Muscle layer of duodenum (tissue), 2 donors: ENCODE measurements at regions not wholly inside any gene's neighbourhood (a gene's known extent, or its start where the extent isn't known, plus 50 kb on each side); places are given as distances from the start of the nearest gene placed in this dataset.

Source experiments
- H3K27ac ChIP-seq: one replicate; pipeline ENCODE4 v1.7.0; 2013; ENCODE audit warnings: mild to moderate bottlenecking, low read length
- H3K27me3 ChIP-seq: one replicate; pipeline ENCODE4 v1.7.0; 2013; ENCODE audit warnings: low read depth, mild to moderate bottlenecking, control low read depth, low read length
- H3K36me3 ChIP-seq, 2 donors: one replicate each; pipeline ENCODE4 v1.7.0; 2013; ENCODE audit warnings: low read length in 2 of 2, control low read depth in 1 of 2, mild to moderate bottlenecking in 1 of 2; ENCODE audit not compliant: insufficient read depth in 2 of 2, control insufficient read depth in 1 of 2
- H3K4me1 ChIP-seq, 2 donors: one replicate each; pipeline ENCODE4 v1.7.0; 2013; ENCODE audit warnings: low read length in 2 of 2, mild to moderate bottlenecking in 2 of 2, control low read depth in 1 of 2, moderate library complexity in 1 of 2; ENCODE audit not compliant: insufficient read depth in 2 of 2, control insufficient read depth in 1 of 2
- H3K4me3 ChIP-seq, 2 donors: one replicate each; pipeline ENCODE4 v1.7.0; 2013; ENCODE audit warnings: low read length in 2 of 2, low read depth in 1 of 2, mild to moderate bottlenecking in 1 of 2
- H3K9me3 ChIP-seq, 2 donors: one replicate each; pipeline ENCODE4 v1.7.0; 2013; ENCODE audit warnings: low read length in 2 of 2, control low read depth in 1 of 2, mild to moderate bottlenecking in 1 of 2; ENCODE audit not compliant: control insufficient read depth in 1 of 2
- donor health status: healthy.

DNA sequence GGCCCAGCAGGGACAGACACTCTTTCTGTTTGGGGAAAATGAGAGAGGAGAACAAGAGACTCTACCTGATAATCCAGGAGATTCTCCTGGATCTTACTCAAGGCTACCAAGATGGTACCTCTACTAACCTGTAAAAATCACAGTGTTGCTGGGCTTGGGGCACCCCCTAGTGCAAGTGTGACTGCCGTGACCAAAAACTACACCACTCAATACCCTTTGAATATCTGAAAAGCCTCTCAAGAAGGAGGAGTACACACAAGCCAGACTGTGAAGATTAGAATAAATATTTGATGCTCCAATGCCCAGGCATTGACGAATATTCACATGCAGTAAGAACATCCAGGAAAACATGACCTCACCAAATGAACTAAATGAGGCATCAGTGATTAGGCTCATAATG lies 965.4 kb downstream of the LRFN5 start:
- Histone ChIP-seq H3K4me3 (no peak overlapping the region), H3K27ac (no peak overlapping the region), H3K9me3 (peaks cover 0 to 4% of the 10 kb centered on the region in 2 donors), H3K27me3 (no peaks in the 10 kb centered on the region), H3K36me3 (no peaks in the 10 kb centered on the region), H3K4me1 (no peaks in the 10 kb centered on the region)

- Histone ChIP-seq H3K36me3 (no peaks in the 10 kb centered on the region), H3K27me3 (no peaks in the 10 kb centered on the region), H3K4me1 (no peaks in the 10 kb centered on the region), H3K9me3 (no peaks in the 10 kb centered on the region), H3K27ac (no peak overlapping the region), H3K4me3 (no peak overlapping the region)
Observed at GRCh38 chr14:42569227-42569626, 962.6 kb downstream of the LRFN5 start.

GRCh38 chr14:42565556-42565955 lies 958.9 kb downstream of the LRFN5 start:
- Histone ChIP-seq H3K4me3 (no peak overlapping the region), H3K9me3 (no peaks in the 10 kb centered on the region), H3K4me1 (no peaks in the 10 kb centered on the region), H3K27ac (no peak overlapping the region), H3K36me3 (no peaks in the 10 kb centered on the region), H3K27me3 (no peaks in the 10 kb centered on the region)

DNA sequence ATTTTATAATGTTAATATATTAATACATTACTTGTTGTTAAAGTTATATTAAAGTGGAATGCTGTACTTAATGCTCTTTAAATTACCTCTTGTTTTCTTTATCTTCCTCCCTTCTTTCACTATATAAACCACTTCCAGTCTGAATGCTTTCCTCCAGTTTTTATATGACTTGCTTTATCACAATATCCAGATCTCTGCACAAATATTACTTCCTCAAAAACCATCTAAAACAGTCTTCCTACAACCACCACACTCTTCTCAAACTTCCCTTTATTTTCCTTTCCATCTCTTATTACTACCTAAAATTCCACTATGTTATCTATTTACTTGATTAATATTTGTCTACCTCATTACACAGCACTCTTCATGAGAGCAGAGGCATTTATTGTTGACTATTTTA lies 956.6 kb downstream of the LRFN5 start:
- Histone ChIP-seq H3K9me3 (no peaks in the 10 kb centered on the region), H3K27ac (no peak overlapping the region), H3K4me1 (no peaks in the 10 kb centered on the region), H3K4me3 (no peak overlapping the region), H3K27me3 (no peaks in the 10 kb centered on the region), H3K36me3 (no peaks in the 10 kb centered on the region)

DNA sequence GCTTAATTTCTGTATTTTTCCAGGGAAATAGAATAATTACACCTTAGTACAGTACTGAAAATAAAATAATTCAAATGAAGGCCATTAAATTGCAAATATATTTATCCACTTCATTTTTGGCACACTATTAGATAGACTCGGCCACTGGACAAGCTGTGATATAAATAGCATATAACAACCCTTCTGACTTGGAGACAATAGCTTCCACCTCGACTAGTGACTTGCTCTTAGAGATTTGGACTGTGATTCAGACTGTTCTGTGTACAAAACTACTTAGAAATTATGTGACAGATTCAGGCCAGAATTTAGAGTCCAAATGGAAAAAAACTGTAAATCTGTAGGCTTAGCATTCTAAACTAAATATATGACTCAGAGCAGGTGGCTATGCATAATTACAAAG lies 949.9 kb downstream of the LRFN5 start:
- Histone ChIP-seq H3K27ac (no peak overlapping the region), H3K4me1 (no peaks in the 10 kb centered on the region), H3K4me3 (no peak overlapping the region), H3K27me3 (no peaks in the 10 kb centered on the region), H3K36me3 (no peaks in the 10 kb centered on the region), H3K9me3 (peaks cover 0 to 2% of the 10 kb centered on the region in 2 donors)

GRCh38 chr14:42555365-42555764 lies 948.7 kb downstream of the LRFN5 start:
- no peaks in the 10 kb centered on the region for H3K36me3 ChIP-seq
- no peaks in the 10 kb centered on the region for H3K4me1 ChIP-seq
- H3K4me3 ChIP-seq: no peak overlapping the region
- no peak overlapping the region for H3K27ac ChIP-seq
- H3K9me3 ChIP-seq: peaks cover 0 to 4% of the 10 kb centered on the region in 2 donors
- no peaks in the 10 kb centered on the region for H3K27me3 ChIP-seq

DNA sequence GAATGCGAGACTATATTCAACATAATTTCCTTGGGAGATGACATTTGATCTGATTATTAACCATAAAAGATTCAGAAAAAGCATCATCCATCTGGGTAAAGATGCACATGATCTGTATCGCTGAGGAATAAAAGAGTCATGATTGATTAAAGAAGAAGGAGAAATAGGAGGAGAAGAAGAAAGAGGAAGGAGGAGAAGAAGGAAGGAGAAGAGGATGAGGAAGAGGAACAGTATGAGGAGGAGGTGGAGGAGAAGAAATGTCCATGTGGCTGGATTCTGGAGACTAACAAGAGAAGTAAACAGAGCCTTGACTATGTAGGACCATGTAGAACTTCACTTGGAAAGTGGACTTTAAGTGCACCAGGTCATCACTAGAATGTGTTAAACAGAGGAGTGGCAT lies 947.4 kb downstream of the LRFN5 start:
- Histone ChIP-seq H3K36me3 (no peaks in the 10 kb centered on the region), H3K27ac (no peak overlapping the region)

DNA sequence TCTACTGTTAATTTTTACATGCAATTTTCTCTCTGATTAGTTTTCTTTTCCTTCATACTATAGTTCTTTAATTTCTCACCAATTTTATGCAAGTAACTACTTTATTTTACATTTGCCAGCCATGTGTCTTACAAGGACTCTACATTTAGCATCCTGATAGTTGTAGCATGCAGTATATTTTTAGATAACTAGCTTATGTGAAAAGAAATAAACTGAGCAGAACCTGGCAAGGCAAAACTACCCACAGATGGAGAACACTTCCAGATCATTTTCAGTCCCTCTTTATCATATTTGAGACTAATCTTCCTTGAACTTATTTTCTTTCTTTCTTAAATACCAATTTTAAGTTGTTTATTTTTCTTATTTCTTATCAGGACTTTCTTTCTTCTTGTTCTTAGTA lies 943.6 kb downstream of the LRFN5 start:
- Histone ChIP-seq H3K9me3 (peaks cover 0 to 4% of the 10 kb centered on the region in 2 donors), H3K27me3 (no peaks in the 10 kb centered on the region), H3K4me3 (no peak overlapping the region), H3K36me3 (no peaks in the 10 kb centered on the region), H3K4me1 (no peaks in the 10 kb centered on the region), H3K27ac (no peak overlapping the region)

More for the DNA sequence above, 947.4 kb downstream of the LRFN5 start:
- Histone ChIP-seq H3K27me3 (no peaks in the 10 kb centered on the region), H3K4me1 (no peaks in the 10 kb centered on the region), H3K9me3 (peaks cover 0 to 4% of the 10 kb centered on the region in 2 donors), H3K4me3 (no peak overlapping the region)

- Histone ChIP-seq H3K4me3 (no peak overlapping the region), H3K27ac (no peak overlapping the region), H3K4me1 (no peaks in the 10 kb centered on the region), H3K36me3 (no peaks in the 10 kb centered on the region), H3K27me3 (no peaks in the 10 kb centered on the region), H3K9me3 (peaks cover 0 to 4% of the 10 kb centered on the region in 2 donors)
Observed at GRCh38 chr14:42548349-42548748, 941.7 kb downstream of the LRFN5 start.

GRCh38 chr14:42545636-42546035 lies 939.0 kb downstream of the LRFN5 start:
- H3K4me3 ChIP-seq: no peak overlapping the region
- no peaks in the 10 kb centered on the region for H3K36me3 ChIP-seq

DNA sequence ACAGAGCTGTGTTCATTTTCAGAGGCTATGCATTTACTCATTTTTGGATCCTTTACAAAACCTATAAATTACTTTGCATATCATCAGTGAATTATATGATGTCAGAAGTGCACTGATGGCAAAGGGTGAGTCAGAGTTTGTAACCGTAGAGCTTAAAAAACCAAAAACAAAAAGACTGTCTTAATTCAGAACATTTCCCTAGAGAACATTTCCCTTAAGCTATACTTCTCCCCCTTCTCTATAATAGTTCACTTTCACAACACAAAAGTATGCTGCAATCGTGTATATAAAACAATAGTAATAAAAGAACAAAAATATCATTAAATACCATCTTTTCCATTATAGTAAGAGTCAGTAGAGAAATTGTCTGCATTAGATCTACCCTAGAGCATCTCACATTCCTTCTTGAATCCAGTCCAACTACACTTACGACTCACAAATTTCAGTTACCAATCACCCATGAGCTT lies 934.9 kb downstream of the LRFN5 start:
- H3K9me3 ChIP-seq: no peaks in the 10 kb centered on the region
- H3K36me3 ChIP-seq: no peaks in the 10 kb centered on the region
- H3K4me1 ChIP-seq: no peaks in the 10 kb centered on the region
- H3K27me3 ChIP-seq: no peaks in the 10 kb centered on the region
- H3K27ac ChIP-seq: no peak overlapping the region
- no peak overlapping the region for H3K4me3 ChIP-seq

More at GRCh38 chr14:42545636-42546035, 939.0 kb downstream of the LRFN5 start:
- no peaks in the 10 kb centered on the region for H3K9me3 ChIP-seq
- H3K4me1 ChIP-seq: no peaks in the 10 kb centered on the region
- H3K27ac ChIP-seq: no peak overlapping the region
- H3K27me3 ChIP-seq: no peaks in the 10 kb centered on the region

DNA sequence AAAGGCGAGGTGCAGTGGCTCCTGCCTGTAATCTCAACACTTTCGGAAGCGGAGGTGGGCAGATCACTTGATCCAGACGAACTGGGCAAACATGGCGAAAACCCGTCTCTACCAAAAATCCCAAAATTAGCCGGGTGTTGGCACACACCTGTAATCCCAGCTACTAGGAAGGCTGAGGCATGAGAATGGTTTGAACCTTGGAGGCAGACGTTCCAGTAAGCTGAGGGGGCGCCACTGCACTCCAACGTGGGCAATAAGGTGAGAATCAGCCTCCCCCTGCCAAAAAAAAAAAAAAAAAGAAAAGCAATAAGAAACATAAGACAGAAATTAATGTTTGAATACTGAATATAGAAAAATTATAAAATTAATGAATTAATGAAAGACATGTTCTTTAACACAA lies 928.7 kb downstream of the LRFN5 start:
- Histone ChIP-seq H3K27me3 (no peaks in the 10 kb centered on the region), H3K36me3 (no peaks in the 10 kb centered on the region), H3K27ac (no peak overlapping the region), H3K4me1 (no peaks in the 10 kb centered on the region), H3K4me3 (no peak overlapping the region), H3K9me3 (no peaks in the 10 kb centered on the region)
